IPS-20b (cell line): ENCODE measurements at regions not wholly inside any gene's neighbourhood (a gene's known extent, or its start where the extent isn't known, plus 50 kb on each side); places are given as distances from the start of the nearest gene placed in this dataset.
"Not testable (repeated sequence)": the region's sequence is repeated elsewhere in the genome, so short reads cannot be mapped to it uniquely, and the experiment has no call there.

Source experiments
- H3K27ac ChIP-seq: one replicate; pipeline ENCODE4 v1.5.1; 2013; ENCODE audit warnings: low read length
- H3K27me3 ChIP-seq: 2 replicates; pipeline ENCODE4 v1.6.1; 2013; ENCODE audit warnings: mild to moderate bottlenecking, low read length, inconsistent platforms; ENCODE audit not compliant: insufficient read depth
- H3K36me3 ChIP-seq: 2 replicates; pipeline ENCODE4 v1.6.1; 2013; ENCODE audit warnings: low read depth, mild to moderate bottlenecking, inconsistent platforms, low read length, moderate library complexity; ENCODE audit not compliant: insufficient read depth
- H3K4me1 ChIP-seq: 2 replicates; pipeline ENCODE4 v1.6.1; 2013; ENCODE audit warnings: mild to moderate bottlenecking, control low read depth, inconsistent platforms, low read length, moderate library complexity; ENCODE audit not compliant: insufficient read depth
- H3K4me3 ChIP-seq: 2 replicates; pipeline ENCODE4 v1.5.1; 2013; ENCODE audit warnings: mild to moderate bottlenecking, low read length, inconsistent platforms
- H3K9ac ChIP-seq: 2 replicates; pipeline ENCODE4 v1.6.1; 2013; ENCODE audit warnings: low read depth, mild to moderate bottlenecking, inconsistent platforms, low read length, moderate library complexity
- H3K9me3 ChIP-seq: 2 replicates; pipeline ENCODE4 v1.6.1; 2013; ENCODE audit warnings: mild to moderate bottlenecking, low read depth, low read length, inconsistent platforms; ENCODE audit not compliant: insufficient read depth

- Histone ChIP-seq H3K36me3 (no peaks in the 10 kb centered on the region), H3K4me3 (no peak overlapping the region), H3K9ac (no peak overlapping the region), H3K4me1 (no peaks in the 10 kb centered on the region), H3K27me3 (no peaks in the 10 kb centered on the region), H3K9me3 (no peaks in the 10 kb centered on the region), H3K27ac (no peak overlapping the region)
These were observed 1006.9 kb upstream of the CTNND2 start for GRCh38 chr5:12911156-12911555.

GRCh38 chr5:12910641-12911040 is 1006.4 kb upstream of the CTNND2 start:
- Histone ChIP-seq H3K4me1 (no peaks in the 10 kb centered on the region), H3K9me3 (no peaks in the 10 kb centered on the region), H3K4me3 (no peak overlapping the region), H3K9ac (no peak overlapping the region), H3K27ac (no peak overlapping the region), H3K27me3 (no peaks in the 10 kb centered on the region), H3K36me3 (no peaks in the 10 kb centered on the region)

- Histone ChIP-seq H3K4me1 (no peaks in the 10 kb centered on the region), H3K4me3 (no peak overlapping the region), H3K9me3 (no peaks in the 10 kb centered on the region)
These were observed 998.4 kb upstream of the CTNND2 start for GRCh38 chr5:12902611-12903010.

DNA sequence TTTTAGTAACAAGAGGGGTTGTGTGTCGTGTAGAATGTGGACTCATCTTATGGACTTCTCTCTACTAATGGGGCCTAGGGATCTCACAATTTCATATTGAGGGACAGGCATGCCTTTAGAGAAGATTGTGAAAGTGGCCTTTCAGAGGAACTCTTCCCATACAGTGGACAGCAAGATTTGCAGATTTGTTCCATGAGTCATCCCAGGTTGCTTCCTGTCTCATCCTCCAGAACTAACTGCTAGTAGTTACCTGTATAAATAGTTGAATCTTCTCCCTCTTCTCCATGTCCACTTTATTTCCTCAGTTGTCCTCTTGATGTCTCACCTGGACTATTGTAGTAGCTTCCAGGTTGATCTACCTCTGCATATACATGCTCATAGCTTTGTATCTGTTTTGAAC is 997.5 kb upstream of the CTNND2 start:
- H3K4me1 ChIP-seq, result no peaks in the 10 kb centered on the region
- no peaks in the 10 kb centered on the region for H3K36me3 ChIP-seq
- H3K27ac ChIP-seq, result no peak overlapping the region
- H3K27me3 ChIP-seq, result no peaks in the 10 kb centered on the region
- no peaks in the 10 kb centered on the region for H3K9me3 ChIP-seq
- H3K4me3 ChIP-seq, result no peak overlapping the region
- no peak overlapping the region for H3K9ac ChIP-seq

More at GRCh38 chr5:12902611-12903010, 998.4 kb upstream of the CTNND2 start:
- H3K9ac ChIP-seq, result no peak overlapping the region
- H3K36me3 ChIP-seq, result no peaks in the 10 kb centered on the region
- H3K27ac ChIP-seq, result no peak overlapping the region
- H3K27me3 ChIP-seq, result no peaks in the 10 kb centered on the region

DNA sequence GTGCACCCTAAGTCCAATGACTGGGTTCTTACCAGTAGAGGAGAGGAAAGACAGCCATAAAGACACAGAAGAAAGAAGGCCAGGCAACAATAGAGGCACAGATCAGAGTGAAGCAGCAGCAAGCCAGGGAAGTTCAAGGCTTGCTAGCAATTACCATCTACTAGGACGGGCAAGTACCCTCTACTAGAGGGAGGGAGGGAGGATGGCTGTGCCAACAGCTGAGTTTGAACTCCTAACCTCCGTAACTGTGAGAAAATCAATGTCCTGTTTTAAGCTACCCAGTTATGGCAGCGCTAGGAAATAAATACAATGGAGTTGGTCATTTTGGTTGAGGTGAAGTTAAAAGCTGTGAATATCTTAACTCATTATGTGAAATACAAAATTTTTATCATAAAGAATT is 991.8 kb upstream of the CTNND2 start:
- no peak overlapping the region for H3K4me3 ChIP-seq
- H3K27ac ChIP-seq, result no peak overlapping the region
- H3K9ac ChIP-seq, result no peak overlapping the region
- no peaks in the 10 kb centered on the region for H3K9me3 ChIP-seq
- no peaks in the 10 kb centered on the region for H3K4me1 ChIP-seq
- H3K36me3 ChIP-seq, result no peaks in the 10 kb centered on the region
- no peaks in the 10 kb centered on the region for H3K27me3 ChIP-seq

DNA sequence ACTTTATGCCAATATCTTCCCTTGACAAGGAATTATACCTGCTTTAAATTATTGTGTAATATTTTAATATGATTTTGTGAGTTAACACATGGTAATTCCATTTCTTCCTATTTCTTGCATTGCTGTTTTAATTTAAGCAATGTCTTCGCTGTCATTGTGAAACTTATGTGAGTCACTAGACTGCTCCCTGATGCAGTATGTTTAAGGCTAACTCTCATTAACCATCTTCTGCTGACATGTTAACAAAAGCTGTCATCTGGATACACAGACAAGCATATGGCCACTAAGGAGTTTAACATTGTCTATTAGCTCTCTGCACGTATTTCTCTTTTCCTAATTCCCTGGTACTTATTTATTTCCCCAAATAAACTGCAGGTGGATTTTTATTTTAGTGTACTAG is 980.8 kb upstream of the CTNND2 start:
- H3K4me3 ChIP-seq, result no peak overlapping the region
- no peaks in the 10 kb centered on the region for H3K9me3 ChIP-seq
- H3K27me3 ChIP-seq, result no peaks in the 10 kb centered on the region
- H3K27ac ChIP-seq, result no peak overlapping the region
- H3K4me1 ChIP-seq, result no peaks in the 10 kb centered on the region
- H3K9ac ChIP-seq, result no peak overlapping the region
- H3K36me3 ChIP-seq, result no peaks in the 10 kb centered on the region

DNA sequence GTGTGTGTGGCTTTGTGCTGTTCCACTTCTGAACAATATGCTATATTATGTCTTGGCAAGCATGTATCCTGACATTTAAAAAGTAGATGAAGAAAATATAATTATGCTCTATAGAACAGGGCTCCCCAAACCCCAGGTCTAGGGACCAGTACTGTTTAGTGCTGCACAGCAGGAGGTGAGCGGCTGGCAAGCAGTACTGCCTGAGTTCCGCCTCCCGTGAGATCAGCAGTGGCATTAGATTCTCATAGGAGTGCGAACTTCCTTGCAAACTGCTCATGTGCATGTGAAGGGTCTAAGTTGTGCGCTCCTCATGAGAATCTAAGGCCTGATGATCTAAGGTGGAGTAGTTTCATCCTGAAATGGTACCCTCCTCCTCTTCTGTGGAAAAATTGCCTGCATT is 979.1 kb upstream of the CTNND2 start:
- H3K27ac ChIP-seq, result no peak overlapping the region
- no peaks in the 10 kb centered on the region for H3K36me3 ChIP-seq
- H3K27me3 ChIP-seq, result no peaks in the 10 kb centered on the region
- no peaks in the 10 kb centered on the region for H3K4me1 ChIP-seq
- no peak overlapping the region for H3K9ac ChIP-seq
- H3K4me3 ChIP-seq, result no peak overlapping the region
- H3K9me3 ChIP-seq, result no peaks in the 10 kb centered on the region

DNA sequence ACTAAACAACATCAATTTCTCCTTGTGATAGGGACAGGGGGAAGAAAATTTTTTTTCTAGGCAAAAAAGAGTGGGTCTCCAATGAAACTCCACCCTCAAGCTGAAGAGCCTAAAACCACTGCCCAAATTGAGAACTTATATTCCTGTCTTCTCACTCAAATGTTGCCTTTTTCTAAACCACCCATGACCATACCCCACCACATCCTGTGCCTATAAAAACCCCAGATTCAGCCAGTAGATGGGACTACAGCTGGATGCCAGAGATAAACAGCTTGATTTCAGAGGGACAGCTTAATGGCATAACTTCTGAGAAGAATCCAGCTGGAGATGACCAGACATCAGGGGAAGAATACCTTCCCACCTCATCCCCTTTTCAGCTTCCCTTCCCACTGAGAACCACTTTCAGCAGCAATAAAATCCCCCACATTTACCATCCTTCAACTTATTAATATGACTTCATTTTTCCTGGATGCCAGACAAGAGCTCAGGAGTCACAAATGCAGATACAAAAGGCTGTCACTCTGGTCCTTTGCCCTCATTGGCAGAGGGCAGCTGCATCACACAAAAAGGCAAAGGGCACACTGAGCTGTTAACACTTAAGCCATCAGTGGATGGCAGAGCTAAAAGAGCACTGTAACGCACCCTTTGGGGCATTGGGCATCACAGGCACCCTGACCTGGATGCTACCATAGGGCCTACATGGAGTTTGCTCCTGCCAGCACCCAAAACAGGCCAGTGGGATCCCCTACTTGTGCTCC is 972.5 kb upstream of the CTNND2 start:
- no peaks in the 10 kb centered on the region for H3K9me3 ChIP-seq
- no peak overlapping the region for H3K27ac ChIP-seq
- no peaks in the 10 kb centered on the region for H3K4me1 ChIP-seq
- H3K4me3 ChIP-seq, result no peak overlapping the region
- no peaks in the 10 kb centered on the region for H3K27me3 ChIP-seq
- H3K9ac ChIP-seq, result no peak overlapping the region
- no peaks in the 10 kb centered on the region for H3K36me3 ChIP-seq

DNA sequence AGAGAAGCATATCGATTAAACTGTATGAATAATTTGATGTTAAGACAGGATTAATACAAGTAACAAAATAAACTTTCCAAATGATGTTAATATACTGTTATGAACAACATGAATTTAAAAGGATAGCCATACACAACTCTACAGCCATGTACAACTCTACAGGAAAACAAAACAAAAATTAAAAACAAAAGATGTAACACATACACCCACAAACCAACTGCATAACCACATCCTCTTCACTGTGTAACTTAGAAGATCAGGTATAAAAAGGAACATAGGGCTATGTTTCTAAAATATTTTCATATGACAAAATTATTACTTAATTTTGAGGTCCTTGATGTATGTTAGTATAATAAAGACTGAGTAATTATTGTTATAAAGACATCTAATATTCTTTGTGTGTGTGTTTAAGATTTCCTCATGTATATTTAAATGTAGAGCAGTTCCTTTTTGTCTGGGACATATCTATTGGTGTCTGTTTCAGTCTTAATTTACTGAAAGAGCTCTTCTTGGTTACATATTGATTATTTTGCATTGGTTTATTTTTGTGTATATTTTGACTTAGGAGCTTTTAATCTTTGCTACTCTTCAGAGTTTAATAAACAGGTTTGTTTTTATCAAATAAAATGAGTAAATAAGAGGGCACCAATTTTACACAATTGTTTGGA is 966.8 kb upstream of the CTNND2 start:
- H3K27me3 ChIP-seq, result no peaks in the 10 kb centered on the region
- H3K9me3 ChIP-seq, result no peaks in the 10 kb centered on the region
- no peak overlapping the region for H3K27ac ChIP-seq
- no peak overlapping the region for H3K9ac ChIP-seq
- H3K4me3 ChIP-seq, result no peak overlapping the region
- H3K4me1 ChIP-seq, result no peaks in the 10 kb centered on the region
- no peaks in the 10 kb centered on the region for H3K36me3 ChIP-seq

- H3K9me3 ChIP-seq, result no peaks in the 10 kb centered on the region
- H3K4me1 ChIP-seq, result peaks cover 7% of the 10 kb centered on the region; the same call in 1 of the 2 replicates
- no peaks in the 10 kb centered on the region for H3K27me3 ChIP-seq
- no peak overlapping the region for H3K27ac ChIP-seq
- H3K36me3 ChIP-seq, result no peaks in the 10 kb centered on the region
- no peak overlapping the region for H3K9ac ChIP-seq
- H3K4me3 ChIP-seq, result no peak overlapping the region
These were observed 961.3 kb upstream of the CTNND2 start for GRCh38 chr5:12865529-12865928.

- no peak overlapping the region for H3K27ac ChIP-seq
- H3K4me3 ChIP-seq, result no peak overlapping the region
- H3K9me3 ChIP-seq, result no peaks in the 10 kb centered on the region
- no peak overlapping the region for H3K9ac ChIP-seq
- no peaks in the 10 kb centered on the region for H3K27me3 ChIP-seq
- peaks cover 7% of the 10 kb centered on the region for H3K4me1 ChIP-seq
- H3K36me3 ChIP-seq, result no peaks in the 10 kb centered on the region
These were observed 957.8 kb upstream of the CTNND2 start for GRCh38 chr5:12861886-12862654.

DNA sequence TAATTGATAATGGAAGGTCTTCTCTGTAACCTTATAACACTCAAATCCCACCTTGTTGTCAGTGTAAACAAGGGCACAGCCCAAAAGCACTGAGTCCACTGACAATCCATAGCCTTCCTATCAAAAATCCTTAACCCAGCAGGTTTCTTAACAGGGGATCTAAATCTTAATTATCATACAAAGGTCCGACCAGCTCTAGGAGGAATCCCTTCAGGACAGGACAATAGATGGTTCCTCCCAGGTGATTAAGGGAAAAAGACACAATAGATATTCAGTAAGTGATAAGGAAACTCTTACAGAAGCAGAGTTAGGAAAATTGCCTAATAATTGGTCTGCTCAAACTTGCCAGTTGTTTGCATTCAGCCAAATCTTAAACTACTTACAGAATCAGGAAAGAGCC is 951.9 kb upstream of the CTNND2 start:
- not testable (repeated sequence) for H3K36me3 ChIP-seq, H3K27me3 ChIP-seq, H3K4me1 ChIP-seq, H3K9me3 ChIP-seq, H3K9ac ChIP-seq, H3K27ac ChIP-seq, H3K4me3 ChIP-seq
